Aorta (tissue), 5 donors: ENCODE measurements at regions not wholly inside any gene's neighbourhood (a gene's known extent, or its start where the extent isn't known, plus 50 kb on each side); places are given as distances from the start of the nearest gene placed in this dataset.

Experiments used
- ATAC-seq: fragments of 200-7000 bp; cut with Tn5 transposase; one replicate; pipeline ENCODE4 v1.9.1; 2022; ENCODE audit warnings: moderate library complexity; ENCODE audit not compliant: low FRiP score
- DNase-seq, 2 donors: peaks; one replicate each; pipeline ENCODE4 v3.0.0-alpha.2; 2020
- H3K27ac ChIP-seq, 2 donors: one replicate each; pipeline ENCODE4 v1.5.1; 2013; ENCODE audit warnings: low read length in 2 of 2, mild to moderate bottlenecking in 2 of 2, moderate library complexity in 2 of 2, control low read depth in 1 of 2, inconsistent platforms in 1 of 2, low read depth in 1 of 2
- H3K27me3 ChIP-seq, 2 donors: one replicate each; pipeline ENCODE4 v1.6.1; 2013; ENCODE audit warnings: control low read depth in 1 of 2, low read length in 1 of 2, mild to moderate bottlenecking in 1 of 2, moderate library complexity in 1 of 2; ENCODE audit not compliant: insufficient read depth in 2 of 2, control insufficient read depth in 1 of 2
- H3K36me3 ChIP-seq, 2 donors: one replicate each; pipeline ENCODE4 v1.6.1; 2013; ENCODE audit warnings: control low read depth in 1 of 2, low read length in 1 of 2, mild to moderate bottlenecking in 1 of 2; ENCODE audit not compliant: insufficient read depth in 2 of 2, control insufficient read depth in 1 of 2
- H3K4me1 ChIP-seq, 2 donors: one replicate each; pipeline ENCODE4 v1.6.1; 2013; ENCODE audit warnings: low read length in 2 of 2, control low read depth in 1 of 2, mild to moderate bottlenecking in 1 of 2, moderate library complexity in 1 of 2; ENCODE audit not compliant: insufficient read depth in 2 of 2, control insufficient read depth in 1 of 2
- H3K4me3 ChIP-seq, 2 donors: one replicate each; pipeline ENCODE4 v1.5.1; 2013; ENCODE audit warnings: low read length in 2 of 2, control low read depth in 1 of 2, mild to moderate bottlenecking in 1 of 2
- H3K9me3 ChIP-seq: one replicate; pipeline ENCODE4 v1.6.1; 2013; ENCODE audit warnings: mild to moderate bottlenecking, low read length; ENCODE audit not compliant: control insufficient read depth
- WGBS, 2 donors: extraction: QIAGEN DNeasy Blood & Tissue Kit; methylation state at CpG; one replicate each; pipeline ENCODE4 v1.1.7; 2013; 5-methylcytosine and 5-hydroxymethylcytosine counted together
- intact Hi-C, 2 donors: fragments of 100-400 bp; cut with DNase I; formaldehyde crosslinking; loops; one replicate each; pipeline versions ENCODE4 v1.14.2 to v1.15.0; 2022
- donor health status: healthy with polysubstance abuse.
- donor health status: Bipolar disorder and iron deficiency.
- donor health status: DM: no; HTN: no; CAD: no.
- donor health status: DM: no; HTN: no; CAD: no.
- donor health status: DM: yes; HTN: yes; CAD: no.

- intact Hi-C loops, result no loop called here
- Histone ChIP-seq H3K4me3 (no peak overlapping the region), H3K36me3 (no peaks in the 10 kb centered on the region), H3K9me3 (no peaks in the 10 kb centered on the region), H3K4me1 (peaks cover 0 to 3% of the 10 kb centered on the region in 2 donors), H3K27me3 (no peaks in the 10 kb centered on the region), H3K27ac (no peak overlapping the region)
- ATAC-seq (no peak), DNase-seq (no peak)
- 41 to 45% methylated on average over 4 of the region's 4 CpGs for WGBS, 2 donors
Observed at GRCh38 chr6:113104541-113104940, 752.6 kb upstream of the MARCKS start.

- intact Hi-C loops, result no loop called here
- H3K4me1 ChIP-seq, result peaks cover 0 to 3% of the 10 kb centered on the region in 2 donors
- DNase-seq, result no peak
- no peak overlapping the region for H3K4me3 ChIP-seq
- 87 to 90% methylated on average over 3 of the region's 3 CpGs for WGBS, 2 donors
- no peaks in the 10 kb centered on the region for H3K36me3 ChIP-seq
- no peaks in the 10 kb centered on the region for H3K27me3 ChIP-seq
- H3K9me3 ChIP-seq, result no peaks in the 10 kb centered on the region
- H3K27ac ChIP-seq, result no peak overlapping the region
- no peak for ATAC-seq
Observed at GRCh38 chr6:113104951-113105350, 752.2 kb upstream of the MARCKS start.

- no peak for DNase-seq
- H3K4me3 ChIP-seq, result no peak overlapping the region
- H3K9me3 ChIP-seq, result no peaks in the 10 kb centered on the region
- intact Hi-C loops, result no loop called here
- H3K27me3 ChIP-seq, result no peaks in the 10 kb centered on the region
- no peak for ATAC-seq
- no peaks in the 10 kb centered on the region for H3K4me1 ChIP-seq
- 83 to 90% methylated on average over 1 of the region's 1 CpG for WGBS, 2 donors
- no peak overlapping the region for H3K27ac ChIP-seq
- no peaks in the 10 kb centered on the region for H3K36me3 ChIP-seq
Observed at GRCh38 chr6:113110211-113110610, 746.9 kb upstream of the MARCKS start.

- Histone ChIP-seq H3K4me3 (no peak overlapping the region), H3K4me1 (no peaks in the 10 kb centered on the region), H3K27ac (no peak overlapping the region), H3K36me3 (no peaks in the 10 kb centered on the region), H3K9me3 (no peaks in the 10 kb centered on the region), H3K27me3 (no peaks in the 10 kb centered on the region)
- ATAC-seq (no peak), DNase-seq (no peak)
- WGBS, 2 donors, result 77 to 91% methylated on average over 2 of the region's 2 CpGs
- intact Hi-C loops, result no loop called here
Observed at GRCh38 chr6:113111550-113111949, 745.6 kb upstream of the MARCKS start.

GRCh38 chr6:113112086-113112485 lies 745.1 kb upstream of the MARCKS start:
- Histone ChIP-seq H3K9me3 (no peaks in the 10 kb centered on the region), H3K27ac (no peak overlapping the region), H3K36me3 (no peaks in the 10 kb centered on the region), H3K4me1 (no peaks in the 10 kb centered on the region), H3K4me3 (no peak overlapping the region), H3K27me3 (no peaks in the 10 kb centered on the region)
- WGBS, 2 donors, result 16 to 19% methylated on average over 2 of the region's 2 CpGs
- intact Hi-C loops, result no loop called here
- DNase-seq (no peak), ATAC-seq (no peak)

DNA sequence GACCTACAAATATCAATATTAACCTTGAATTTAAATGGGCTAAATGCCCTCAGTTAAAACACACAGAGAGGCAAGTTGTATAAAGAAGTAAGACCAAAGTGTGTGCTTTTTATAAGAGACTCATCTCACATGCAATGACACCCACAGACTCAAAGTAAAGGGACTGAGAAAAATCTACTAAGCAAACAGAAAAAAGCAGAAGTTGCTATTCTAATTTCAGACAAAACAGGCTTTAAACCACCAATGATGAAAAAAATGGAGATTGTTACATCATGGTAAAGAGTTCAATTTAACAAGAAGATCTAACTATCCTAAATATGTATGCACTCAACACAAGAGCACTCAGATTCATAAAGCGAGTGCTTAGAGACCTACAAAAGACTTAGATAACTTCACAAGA lies 741.9 kb upstream of the MARCKS start:
- ATAC-seq (no peak), DNase-seq (no peak)
- intact Hi-C loops, result no loop called here
- no peaks in the 10 kb centered on the region for H3K9me3 ChIP-seq
- H3K36me3 ChIP-seq, result no peaks in the 10 kb centered on the region
- 94 to 97% methylated on average over 1 of the region's 1 CpG for WGBS, 2 donors
- no peaks in the 10 kb centered on the region for H3K4me1 ChIP-seq
- no peaks in the 10 kb centered on the region for H3K27me3 ChIP-seq
- no peak overlapping the region for H3K27ac ChIP-seq
- H3K4me3 ChIP-seq, result no peak overlapping the region

DNA sequence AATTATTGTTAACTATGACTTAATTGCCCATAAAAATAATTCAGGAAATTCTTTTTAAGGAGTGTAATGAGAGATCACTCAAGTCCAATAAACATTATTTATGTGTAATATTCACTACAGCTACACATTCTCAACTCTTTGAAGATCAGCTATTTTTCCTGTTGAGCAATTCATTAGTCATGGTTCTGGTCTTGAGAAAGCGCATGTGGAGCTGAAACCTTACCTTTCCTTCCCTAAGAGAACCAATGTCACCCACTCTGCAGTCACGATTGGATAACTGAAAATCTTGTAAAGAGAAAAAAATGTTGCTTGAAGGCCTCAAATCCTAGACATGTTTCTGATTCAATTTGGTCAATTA lies 736.9 kb upstream of the MARCKS start:
- intact Hi-C loops, result no loop called here
- WGBS, 2 donors, result 87 to 89% methylated on average over 2 of the region's 2 CpGs
- Histone ChIP-seq H3K27ac (no peak overlapping the region), H3K36me3 (no peaks in the 10 kb centered on the region), H3K4me1 (no peaks in the 10 kb centered on the region), H3K27me3 (no peaks in the 10 kb centered on the region), H3K4me3 (no peak overlapping the region), H3K9me3 (no peaks in the 10 kb centered on the region)
- ATAC-seq (no peak), DNase-seq (no peak)

- H3K36me3 ChIP-seq, result no peaks in the 10 kb centered on the region
- H3K4me3 ChIP-seq, result no peak overlapping the region
- H3K27me3 ChIP-seq, result no peaks in the 10 kb centered on the region
- ATAC-seq (no peak), DNase-seq (peak in 1 of 2 donors; percentile 33)
- intact Hi-C loops, result no loop called here
- H3K9me3 ChIP-seq, result no peaks in the 10 kb centered on the region
- 70 to 75% methylated on average over 7 of the region's 7 CpGs for WGBS, 2 donors
- no peaks in the 10 kb centered on the region for H3K4me1 ChIP-seq
- no peak overlapping the region for H3K27ac ChIP-seq
Observed at GRCh38 chr6:113120582-113121285, 736.4 kb upstream of the MARCKS start.

- no peak for ATAC-seq
- Histone ChIP-seq H3K4me1 (no peaks in the 10 kb centered on the region), H3K27ac (no peak overlapping the region), H3K36me3 (no peaks in the 10 kb centered on the region), H3K4me3 (no peak overlapping the region), H3K9me3 (no peaks in the 10 kb centered on the region), H3K27me3 (no peaks in the 10 kb centered on the region)
- no peak for DNase-seq
- intact Hi-C loops, result no loop called here
- WGBS, 2 donors, result 84 to 92% methylated on average over 2 of the region's 2 CpGs
Observed at GRCh38 chr6:113121571-113121970, 735.6 kb upstream of the MARCKS start.
